Trophoblast cell (in vitro differentiated cells and primary cell): ENCODE measurements at regions not wholly inside any gene's neighbourhood (a gene's known extent, or its start where the extent isn't known, plus 50 kb on each side); places are given as distances from the start of the nearest gene placed in this dataset.

Experiments
- DNase-seq, 2 donors: peaks; one replicate each; pipeline ENCODE4 v3.0.0-alpha.2; 2016
- H2AFZ ChIP-seq: 2 replicates; pipeline ENCODE4 v1.6.1; 2013; ENCODE audit warnings: low read length, moderate library complexity, mild to moderate bottlenecking; ENCODE audit not compliant: insufficient read depth, poor library complexity
- H2AK5ac ChIP-seq: 2 replicates; pipeline ENCODE4 v1.6.1; 2013; ENCODE audit warnings: mild to moderate bottlenecking, low read length
- H2BK120ac ChIP-seq: 2 replicates; pipeline ENCODE4 v1.6.1; 2013; ENCODE audit warnings: low read length, mild to moderate bottlenecking, moderate library complexity; ENCODE audit not compliant: insufficient read depth, poor library complexity
- H2BK12ac ChIP-seq: 2 replicates; pipeline ENCODE4 v1.6.1; 2013; ENCODE audit warnings: mild to moderate bottlenecking, low read length, moderate library complexity
- H2BK5ac ChIP-seq: 2 replicates; pipeline ENCODE4 v1.6.1; 2013; ENCODE audit warnings: low read length, low read depth, moderate library complexity, mild to moderate bottlenecking; ENCODE audit not compliant: poor library complexity
- H3K14ac ChIP-seq: 2 replicates; pipeline ENCODE4 v1.6.1; 2013; ENCODE audit warnings: mild to moderate bottlenecking, low read length
- H3K18ac ChIP-seq: 2 replicates; pipeline ENCODE4 v1.6.1; 2013; ENCODE audit warnings: mild to moderate bottlenecking, low read length
- H3K23ac ChIP-seq: 2 replicates; pipeline ENCODE4 v1.6.1; 2013; ENCODE audit warnings: low read length
- H3K27ac ChIP-seq: 2 replicates; pipeline ENCODE4 v1.5.1; 2013; ENCODE audit warnings: low read depth, mild to moderate bottlenecking, inconsistent platforms, low read length, moderate library complexity
- H3K27me3 ChIP-seq: 2 replicates; pipeline ENCODE4 v1.6.1; 2013; ENCODE audit warnings: inconsistent platforms, mild to moderate bottlenecking, low read length, moderate library complexity; ENCODE audit not compliant: insufficient read depth
- H3K36me3 ChIP-seq, 2 experiments: 1 replicate in 1 of 2; 2 replicates in 1 of 2; pipeline ENCODE4 v1.6.1; 2013; ENCODE audit warnings: low read length in 2 of 2, mild to moderate bottlenecking in 2 of 2, moderate library complexity in 1 of 2; ENCODE audit not compliant: insufficient read depth in 2 of 2, control insufficient read depth in 1 of 2
- H3K4ac ChIP-seq: 2 replicates; pipeline ENCODE4 v1.6.1; 2013; ENCODE audit warnings: low read depth, mild to moderate bottlenecking, low read length, moderate library complexity
- H3K4me1 ChIP-seq, 2 experiments: 1 replicate in 1 of 2; 2 replicates in 1 of 2; pipeline ENCODE4 v1.6.1; 2013; ENCODE audit warnings: low read length in 2 of 2, mild to moderate bottlenecking in 2 of 2, moderate library complexity in 1 of 2; ENCODE audit not compliant: insufficient read depth in 2 of 2, control insufficient read depth in 1 of 2
- H3K4me2 ChIP-seq: 2 replicates; pipeline ENCODE4 v1.6.1; 2013; ENCODE audit warnings: inconsistent platforms, mild to moderate bottlenecking, low read length, moderate library complexity
- H3K4me3 ChIP-seq: 2 replicates; pipeline ENCODE4 v1.5.1; 2013; ENCODE audit warnings: mild to moderate bottlenecking, low read depth, low read length, inconsistent platforms
- H3K79me1 ChIP-seq: one replicate; pipeline ENCODE4 v1.6.1; 2013; ENCODE audit warnings: low read length
- H3K79me2 ChIP-seq: 2 replicates; pipeline ENCODE4 v1.6.1; 2013; ENCODE audit warnings: low read length, mild to moderate bottlenecking; ENCODE audit not compliant: control insufficient read depth, insufficient read depth, poor library complexity
- H3K9ac ChIP-seq: 2 replicates; pipeline ENCODE4 v1.6.1; 2013; ENCODE audit warnings: mild to moderate bottlenecking, low read length
- H3K9me3 ChIP-seq: 2 replicates; pipeline ENCODE4 v1.6.1; 2013; ENCODE audit warnings: low read depth, mild to moderate bottlenecking, control low read depth, inconsistent platforms, low read length; ENCODE audit not compliant: insufficient read depth
- H4K12ac ChIP-seq: 2 replicates; pipeline ENCODE4 v1.6.1; 2013; ENCODE audit warnings: low read depth, mild to moderate bottlenecking, low read length, moderate library complexity
- H4K8ac ChIP-seq: 2 replicates; pipeline ENCODE4 v1.6.1; 2013; ENCODE audit warnings: low read depth, mild to moderate bottlenecking, low read length, moderate library complexity
- H4K91ac ChIP-seq: one replicate; pipeline ENCODE4 v1.6.1; 2013; ENCODE audit warnings: low read depth, mild to moderate bottlenecking, low read length, moderate library complexity
- WGBS: extraction: QIAGEN DNeasy Blood & Tissue Kit; methylation state at CpG from one replicate; pipeline ENCODE4 v1.1.7; 2013; ENCODE audit warnings: missing lambda C conversion rate; ENCODE audit not compliant: insufficient read length, insufficient coverage; ENCODE audit errors: extremely low coverage; 5-methylcytosine and 5-hydroxymethylcytosine counted together

GRCh38 chr17:79243603-79243990 is 169.0 kb downstream of the ENGASE start:
- Histone ChIP-seq H3K4me1 (no peaks in the 10 kb centered on the region), H3K9ac (no peak overlapping the region), H4K91ac (no peak overlapping the region), H3K4me3 (no peak overlapping the region), H3K9me3 (peaks cover 2% of the 10 kb centered on the region), H3K27me3 (no peaks in the 10 kb centered on the region), H4K12ac (no peak overlapping the region), H2BK120ac (no peak overlapping the region), H3K79me2 (no peaks in the 10 kb centered on the region), H3K79me1 (no peaks in the 10 kb centered on the region), H4K8ac (no peak overlapping the region), H3K14ac (no peak overlapping the region), H3K18ac (no peak overlapping the region), H2AK5ac (no peak overlapping the region), H3K27ac (no peak overlapping the region), H3K36me3 (no peaks in the 10 kb centered on the region), H3K4me2 (no peak overlapping the region), H2BK12ac (no peak overlapping the region), H3K4ac (no peak overlapping the region), H3K23ac (no peak overlapping the region), H2BK5ac (no peak overlapping the region), H2AFZ (no peak overlapping the region)
- DNase-seq, result no peak
- WGBS, result no CpG with 5 or more reads among the region's 4 CpGs

GRCh38 chr17:79242873-79243602 is 168.4 kb downstream of the ENGASE start:
- no peak overlapping the region for H4K91ac ChIP-seq
- H3K79me2 ChIP-seq, result no peaks in the 10 kb centered on the region
- no peak overlapping the region for H3K18ac ChIP-seq
- H2BK120ac ChIP-seq, result no peak overlapping the region
- H4K12ac ChIP-seq, result no peak overlapping the region
- H3K9ac ChIP-seq, result no peak overlapping the region
- H3K36me3 ChIP-seq, result no peaks in the 10 kb centered on the region
- no peak for DNase-seq
- H2AFZ ChIP-seq, result no peak overlapping the region
- no peaks in the 10 kb centered on the region for H3K79me1 ChIP-seq
- no peak overlapping the region for H3K4me2 ChIP-seq
- no peak overlapping the region for H3K4me3 ChIP-seq
- no peak overlapping the region for H3K14ac ChIP-seq
- no peak overlapping the region for H3K27ac ChIP-seq
- H2AK5ac ChIP-seq, result no peak overlapping the region
- H3K27me3 ChIP-seq, result no peaks in the 10 kb centered on the region
- no peak overlapping the region for H3K23ac ChIP-seq
- H3K4me1 ChIP-seq, result no peaks in the 10 kb centered on the region
- H3K9me3 ChIP-seq, result peaks cover 2% of the 10 kb centered on the region
- H2BK12ac ChIP-seq, result no peak overlapping the region
- no peak overlapping the region for H2BK5ac ChIP-seq
- WGBS, result no CpG with 5 or more reads among the region's 10 CpGs
- H3K4ac ChIP-seq, result no peak overlapping the region
- no peak overlapping the region for H4K8ac ChIP-seq

GRCh38 chr17:79242393-79242792 is 167.8 kb downstream of the ENGASE start:
- WGBS, result no CpG with 5 or more reads among the region's 2 CpGs
- H4K12ac ChIP-seq, result no peak overlapping the region
- H3K79me2 ChIP-seq, result no peaks in the 10 kb centered on the region

GRCh38 chr17:79241616-79242015 is 167.0 kb downstream of the ENGASE start:
- no peak for DNase-seq
- Histone ChIP-seq H3K18ac (no peak overlapping the region), H3K9me3 (peaks cover 2% of the 10 kb centered on the region), H3K27me3 (no peaks in the 10 kb centered on the region), H2BK120ac (no peak overlapping the region), H3K79me2 (no peaks in the 10 kb centered on the region), H2AFZ (no peak overlapping the region), H3K9ac (no peak overlapping the region), H3K79me1 (no peaks in the 10 kb centered on the region), H3K23ac (no peak overlapping the region), H3K36me3 (no peaks in the 10 kb centered on the region), H4K12ac (no peak overlapping the region), H3K14ac (no peak overlapping the region), H3K4me2 (no peak overlapping the region), H3K4me3 (no peak overlapping the region), H3K4ac (no peak overlapping the region), H2BK5ac (no peak overlapping the region), H2AK5ac (no peak overlapping the region), H3K4me1 (no peaks in the 10 kb centered on the region), H2BK12ac (no peak overlapping the region), H3K27ac (no peak overlapping the region), H4K8ac (no peak overlapping the region), H4K91ac (no peak overlapping the region)
- no CpG with 5 or more reads among the region's 5 CpGs for WGBS

More at GRCh38 chr17:79242393-79242792, 167.8 kb downstream of the ENGASE start:
- no peak overlapping the region for H3K4me3 ChIP-seq
- no peak for DNase-seq
- H2AFZ ChIP-seq, result no peak overlapping the region
- H3K9ac ChIP-seq, result no peak overlapping the region
- H2BK5ac ChIP-seq, result no peak overlapping the region
- no peak overlapping the region for H2AK5ac ChIP-seq
- no peak overlapping the region for H4K91ac ChIP-seq
- H3K27me3 ChIP-seq, result no peaks in the 10 kb centered on the region
- H3K18ac ChIP-seq, result no peak overlapping the region
- H2BK12ac ChIP-seq, result no peak overlapping the region
- no peak overlapping the region for H3K4me2 ChIP-seq
- no peak overlapping the region for H3K23ac ChIP-seq
- no peak overlapping the region for H4K8ac ChIP-seq
- H3K27ac ChIP-seq, result no peak overlapping the region
- peaks cover 2% of the 10 kb centered on the region for H3K9me3 ChIP-seq
- no peaks in the 10 kb centered on the region for H3K36me3 ChIP-seq
- H3K4me1 ChIP-seq, result no peaks in the 10 kb centered on the region
- H3K4ac ChIP-seq, result no peak overlapping the region
- H3K14ac ChIP-seq, result no peak overlapping the region
- H2BK120ac ChIP-seq, result no peak overlapping the region
- no peaks in the 10 kb centered on the region for H3K79me1 ChIP-seq
